ENCODE measurements at regions not wholly inside any gene's neighbourhood (a gene's known extent, or its start where the extent isn't known, plus 50 kb on each side); places are given as distances from the start of the nearest gene placed in this dataset.

GRCh38 chr18:41069167-41069566, 885.9 kb upstream of the PIK3C3 start (continued):
- TF ChIP-seq CHD7 (IDR thresholded peaks at IDR 0.05; ENCODE audit: insufficient replicate concordance, low read length), result no peak
- TF ChIP-seq TAF1 (IDR thresholded peaks at IDR 0.05; ENCODE audit: low read depth, low read length), result no peak
- no peak for TF ChIP-seq GTF2F1 (IDR thresholded peaks at IDR 0.05; ENCODE audit: borderline replicate concordance, low read depth, low read length)
- TF ChIP-seq POLR2AphosphoS5 (IDR thresholded peaks at IDR 0.05; ENCODE audit: low read depth, low read length), result no peak
- no peak for TF ChIP-seq BCL11A (IDR thresholded peaks at IDR 0.05; ENCODE audit: low read depth in 2 of 2, low read length in 2 of 2)
- no peak for TF ChIP-seq HDAC6 (IDR thresholded peaks at IDR 0.05; ENCODE audit: low read depth, low read length)
- TF ChIP-seq SRF (IDR thresholded peaks at IDR 0.05; ENCODE audit: low read depth, low read length), result no peak
- TF ChIP-seq TCF12 (IDR thresholded peaks at IDR 0.05; ENCODE audit: low read depth, low read length), result no peak
- no peak for TF ChIP-seq JUN (IDR thresholded peaks at IDR 0.05; ENCODE audit: low read depth, low read length)
- no peak for TF ChIP-seq SIRT6 (IDR thresholded peaks at IDR 0.05; ENCODE audit: low read length)

Measured in H1 (cell line).